ENCODE measurements at regions not wholly inside any gene's neighbourhood (a gene's known extent, or its start where the extent isn't known, plus 50 kb on each side); places are given as distances from the start of the nearest gene placed in this dataset.

GRCh38 chr2:157106950-157107349, 150.6 kb upstream of the GALNT5 start:
- TF ChIP-seq USF1 (IDR thresholded peaks at IDR 0.05; ENCODE audit: borderline replicate concordance, extremely low read length, insufficient read depth, low read depth, low read length) (no peak), PBX3 (IDR thresholded peaks at IDR 0.05; ENCODE audit: insufficient replicate concordance, low read depth, low read length) (no peak), CTCF (IDR thresholded peaks at IDR 0.05 in 2 of 3, conservative IDR thresholded peaks at IDR 0.05 in 1 of 3; ENCODE audit: control insufficient read depth in 2 of 3, extremely low read depth in 1 of 3, insufficient read depth in 1 of 3, low read depth in 3 of 3, low read length in 3 of 3) (no peak), ZZZ3 (IDR thresholded peaks at IDR 0.05; ENCODE audit: control insufficient read depth, insufficient read length, low read depth) (no peak), YY1 (IDR thresholded peaks at IDR 0.05; ENCODE audit: low read depth, low read length) (no peak)
